ENCODE measurements at regions not wholly inside any gene's neighbourhood (a gene's known extent, or its start where the extent isn't known, plus 50 kb on each side); places are given as distances from the start of the nearest gene placed in this dataset.

DNA sequence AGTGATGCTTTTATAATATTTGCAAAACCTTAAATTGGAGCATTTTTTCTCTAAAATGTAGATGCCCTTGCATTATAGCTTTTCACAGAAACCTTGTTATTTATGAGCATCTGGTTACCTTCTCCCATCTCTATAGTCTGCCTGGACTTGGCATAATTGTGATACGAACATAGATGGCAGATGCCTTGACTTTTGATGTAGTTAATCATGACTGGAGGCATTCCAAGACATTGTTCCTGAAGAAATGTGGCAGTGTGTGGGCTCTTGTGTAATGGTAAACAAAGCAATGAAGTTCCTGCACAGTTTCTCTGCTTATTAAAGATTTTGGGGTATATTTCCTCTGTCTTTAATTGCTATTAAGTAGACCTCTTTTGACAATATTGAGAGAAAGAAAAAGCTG is 500.1 kb downstream of the PCDH19 start:
- TF ChIP-seq CTCF (tag by site-specific recombination; IDR thresholded peaks at IDR 0.05) (no peak), SP2 (tag by site-specific recombination; IDR thresholded peaks at IDR 0.05) (no peak)

Data from HEK293 (cell line).